ENCODE measurements at regions not wholly inside any gene's neighbourhood (a gene's known extent, or its start where the extent isn't known, plus 50 kb on each side); places are given as distances from the start of the nearest gene placed in this dataset.
"Not testable (repeated sequence)": the region's sequence is repeated elsewhere in the genome, so short reads cannot be mapped to it uniquely, and the experiment has no call there.

- no peak for DNase-seq (ENCODE audit: low read depth in 1 of 2, low spot score in 1 of 2)
These were observed 56.1 kb upstream of the TMEM132D start for GRCh38 chr12:129959889-129960288.

GRCh38 chr12:129961091-129961490, 57.3 kb upstream of the TMEM132D start:
- DNase-seq (ENCODE audit: low read depth in 1 of 2, low spot score in 1 of 2), result no peak

- DNase-seq (ENCODE audit: low read depth in 1 of 2, low spot score in 1 of 2), result no peak
These were observed 58.0 kb upstream of the TMEM132D start for GRCh38 chr12:129961856-129962255.

DNA sequence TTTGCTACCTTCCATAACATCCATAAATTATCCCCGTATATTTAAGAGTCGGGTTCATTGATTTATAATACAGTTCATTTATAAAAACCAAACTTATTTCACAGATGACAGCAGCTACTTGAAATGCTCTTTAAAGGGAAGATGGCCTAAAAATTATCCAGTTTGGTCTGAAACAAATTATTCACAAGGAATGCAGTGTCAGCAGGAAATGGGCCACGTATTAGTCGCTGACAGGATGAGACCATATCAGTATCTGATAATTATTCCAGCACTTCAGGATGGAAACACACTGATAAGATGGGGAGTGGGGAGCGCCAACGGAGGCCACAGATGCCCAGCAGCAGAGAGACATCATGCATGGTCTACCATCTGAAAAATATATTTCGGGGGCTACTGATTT, 60.5 kb upstream of the TMEM132D start:
- no peak for DNase-seq (ENCODE audit: low read depth in 1 of 2, low spot score in 1 of 2)

DNA sequence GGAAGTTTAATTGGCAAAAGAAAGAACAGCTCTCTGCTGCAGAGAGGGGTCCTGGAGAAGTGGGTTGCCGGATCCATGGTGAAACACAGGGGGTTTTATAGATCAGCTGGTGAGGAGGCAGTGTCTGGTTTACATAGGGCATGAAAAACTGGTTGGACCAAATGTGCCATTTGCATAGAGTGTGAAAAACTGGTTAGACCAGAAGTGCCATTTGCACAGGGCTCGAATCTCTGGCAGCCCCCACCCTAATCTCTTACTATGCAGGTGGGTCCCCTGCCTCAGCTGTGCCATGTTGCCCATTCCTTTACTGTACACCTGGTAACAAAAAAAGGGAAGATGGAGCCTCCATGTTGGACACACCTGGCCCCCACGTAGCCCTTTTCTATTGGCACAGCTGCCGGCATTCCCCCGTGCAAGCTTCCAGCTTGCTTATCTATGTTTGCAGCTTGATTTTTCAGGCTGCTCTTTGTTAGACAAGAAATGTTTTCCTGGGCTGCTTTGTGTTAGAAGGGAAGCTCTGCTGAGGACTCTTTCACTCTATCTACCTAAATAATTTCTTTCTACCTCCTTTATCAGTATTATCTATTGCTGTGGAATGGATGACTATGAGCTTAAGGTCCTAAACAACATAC, 61.1 kb upstream of the TMEM132D start:
- no peak for DNase-seq (ENCODE audit: low read depth in 1 of 2, low spot score in 1 of 2)

- no peak for DNase-seq (ENCODE audit: low read depth in 1 of 2, low spot score in 1 of 2)
These were observed 62.5 kb upstream of the TMEM132D start for GRCh38 chr12:129966146-129966995.

GRCh38 chr12:129971721-129972120, 67.9 kb upstream of the TMEM132D start:
- DNase-seq (ENCODE audit: low read depth in 1 of 2, low spot score in 1 of 2), result no peak

DNA sequence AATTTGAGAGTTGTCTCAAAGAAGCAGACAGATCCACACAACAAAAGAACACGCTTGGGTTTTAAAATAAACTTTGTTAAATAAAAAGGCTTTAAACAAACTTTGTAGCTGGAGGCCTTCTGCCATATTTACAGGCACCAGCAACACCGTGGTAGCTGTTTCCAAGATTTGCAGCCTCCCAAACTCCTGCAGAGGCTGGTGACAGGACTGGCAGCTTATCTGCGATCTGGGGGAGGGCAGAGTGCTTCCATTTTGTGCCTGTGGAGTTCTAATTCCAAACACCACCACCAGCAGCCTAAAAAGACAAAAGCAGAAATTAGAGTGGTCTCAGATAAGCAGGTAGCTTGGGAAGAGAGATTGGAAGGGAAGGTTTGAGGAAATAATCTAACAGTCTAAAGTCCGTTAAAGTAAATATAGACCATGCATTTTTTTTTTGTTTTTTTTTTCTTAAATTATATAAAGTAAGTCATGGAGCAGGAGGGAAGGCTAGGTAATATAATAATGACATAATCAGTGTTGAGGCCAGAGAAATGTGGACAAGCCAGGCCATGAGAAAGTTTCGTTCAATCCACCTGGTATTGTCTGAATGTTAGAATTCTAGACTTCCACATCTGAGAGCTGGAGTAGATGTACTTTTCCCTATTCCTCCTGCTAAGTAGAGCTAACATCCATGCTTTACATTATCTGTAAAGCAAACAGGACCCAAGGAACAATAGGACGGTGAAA, 69.6 kb upstream of the TMEM132D start:
- DNase-seq (ENCODE audit: low read depth in 1 of 2, low spot score in 1 of 2), result no peak

GRCh38 chr12:129984106-129984505, 80.3 kb upstream of the TMEM132D start:
- no peak for DNase-seq (ENCODE audit: low read depth in 1 of 2, low spot score in 1 of 2)

GRCh38 chr12:129987841-129988240, 84.0 kb upstream of the TMEM132D start:
- DNase-seq (ENCODE audit: low read depth in 1 of 2, low spot score in 1 of 2), result no peak

DNA sequence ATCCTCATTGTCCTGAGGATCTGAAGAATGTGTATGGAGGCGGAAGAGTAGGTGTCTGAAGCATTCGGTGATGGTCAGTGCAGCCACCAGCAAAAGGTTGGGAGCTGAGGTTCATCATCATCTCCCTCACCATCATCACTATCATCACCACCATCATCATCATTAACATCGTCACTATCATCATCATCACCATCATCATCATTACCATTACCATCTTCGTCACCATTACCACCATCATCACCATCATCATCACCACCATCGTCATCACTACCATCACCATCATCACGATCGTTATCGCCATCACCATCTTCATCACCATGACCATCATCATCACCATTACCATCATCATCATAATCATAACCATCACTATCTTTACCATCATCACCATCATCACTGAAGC, 90.8 kb upstream of the TMEM132D start:
- no peak for DNase-seq (ENCODE audit: low read depth in 1 of 2, low spot score in 1 of 2)

DNA sequence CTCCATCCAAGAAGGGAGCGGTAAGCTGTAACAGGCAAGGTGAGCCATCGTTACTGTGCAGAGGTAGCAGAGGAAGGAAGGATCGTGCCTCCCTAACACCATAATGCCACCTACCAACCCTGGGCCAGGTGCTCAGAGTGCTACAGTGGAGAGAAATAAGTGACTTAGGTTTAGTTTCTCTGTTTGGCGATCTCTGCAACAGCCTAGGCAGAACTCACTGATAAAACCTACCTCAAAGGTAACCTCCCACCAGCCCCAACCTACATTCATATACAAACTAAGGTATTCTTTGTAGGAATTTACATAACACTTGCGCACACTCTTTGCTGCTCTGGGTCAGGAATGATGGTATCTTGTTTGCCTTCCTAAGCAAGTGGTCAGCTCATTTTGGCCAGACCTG, 93.4 kb upstream of the TMEM132D start:
- DNase-seq (ENCODE audit: low read depth in 1 of 2, low spot score in 1 of 2), result no peak

GRCh38 chr12:130004310-130004877, 100.6 kb upstream of the TMEM132D start:
- not testable (repeated sequence) for DNase-seq (ENCODE audit: low read depth in 1 of 2, low spot score in 1 of 2)

DNA sequence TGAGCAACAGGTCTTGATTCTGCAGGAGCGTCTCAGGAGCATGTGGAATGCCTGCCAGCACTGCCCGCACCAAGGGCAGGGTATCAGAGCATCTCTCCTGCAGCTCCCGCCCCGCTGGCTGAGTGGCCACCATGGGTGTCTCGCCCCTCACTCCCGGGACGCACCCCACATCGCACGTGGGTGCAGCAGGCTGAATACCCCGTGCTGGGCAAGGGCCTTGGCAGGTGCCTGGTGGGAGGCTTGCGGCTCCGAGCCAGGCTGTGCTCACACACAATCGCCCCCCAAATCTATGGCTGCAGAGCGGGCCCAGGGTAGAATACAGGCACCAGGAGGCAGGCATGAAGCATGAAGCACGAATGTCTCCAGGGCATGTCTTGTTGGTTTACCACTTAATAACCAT, 103.9 kb upstream of the TMEM132D start:
- no peak for DNase-seq (ENCODE audit: low read depth in 1 of 2, low spot score in 1 of 2)

GRCh38 chr12:130008241-130008640, 104.4 kb upstream of the TMEM132D start:
- DNase-seq (ENCODE audit: low read depth in 1 of 2, low spot score in 1 of 2), result no peak

DNA sequence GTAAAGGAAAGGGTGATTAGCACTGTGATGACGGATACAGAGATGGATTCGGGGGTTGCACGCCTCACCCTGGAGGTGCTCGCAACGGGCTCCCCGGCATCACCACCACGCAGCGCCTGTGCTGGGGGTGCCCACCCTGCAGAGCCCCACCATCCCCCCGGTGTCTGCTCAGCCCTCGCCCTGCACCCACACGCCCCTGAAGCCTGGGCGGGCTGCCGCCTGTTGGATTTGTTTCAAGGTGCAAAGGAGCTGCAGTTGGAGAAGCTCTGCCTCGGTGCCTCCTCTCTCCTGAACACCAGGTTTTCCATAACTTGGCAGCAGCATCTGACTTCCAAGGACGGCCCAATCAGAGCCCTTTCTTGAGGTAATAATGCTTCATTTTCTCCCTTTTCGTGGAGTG, 106.1 kb upstream of the TMEM132D start:
- no peak for DNase-seq (ENCODE audit: low read depth in 1 of 2, low spot score in 1 of 2)

- no peak for DNase-seq (ENCODE audit: low read depth in 1 of 2, low spot score in 1 of 2)
These were observed 108.0 kb upstream of the TMEM132D start for GRCh38 chr12:130011611-130012385.

- DNase-seq (ENCODE audit: low read depth in 1 of 2, low spot score in 1 of 2), result peak in 1 of 2 donors; percentile 4
These were observed 110.1 kb upstream of the TMEM132D start for GRCh38 chr12:130013771-130014484.

DNA sequence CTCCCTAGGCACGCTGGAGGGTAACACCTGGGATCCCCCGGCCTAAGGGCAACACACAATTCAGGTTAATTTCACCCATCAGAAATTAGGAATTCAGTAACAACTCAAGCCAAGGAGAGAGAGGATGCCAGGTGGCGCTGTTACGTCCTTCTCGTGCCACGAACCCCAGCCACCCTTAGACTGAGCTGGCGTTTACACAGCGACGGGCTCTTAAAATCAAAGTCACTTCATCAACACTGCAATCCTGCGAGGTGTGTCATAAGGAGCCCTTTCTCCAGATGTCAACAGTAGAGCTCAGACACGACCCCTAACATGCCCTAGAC, 110.6 kb upstream of the TMEM132D start:
- DNase-seq (ENCODE audit: low read depth in 1 of 2, low spot score in 1 of 2), result no peak

DNA sequence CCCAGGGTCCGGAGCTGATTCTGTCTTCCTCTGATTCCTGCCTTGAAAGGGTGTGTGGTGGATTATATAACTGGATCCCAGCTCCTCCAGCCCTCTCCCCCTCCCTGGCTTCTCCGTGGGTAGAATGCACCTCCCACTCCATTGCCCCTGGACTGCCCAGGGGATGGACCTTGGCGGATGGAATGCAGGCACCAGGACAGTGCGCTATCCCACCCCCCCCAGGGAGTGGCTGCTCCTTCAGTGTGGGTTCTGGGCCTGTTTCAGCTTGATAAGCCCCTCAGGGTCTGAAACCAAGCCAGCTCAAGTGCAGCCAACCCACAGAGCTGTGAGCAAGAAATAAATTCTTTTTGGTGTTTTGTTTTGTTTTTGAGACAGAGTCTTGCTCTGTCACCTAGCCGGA, 112.4 kb upstream of the TMEM132D start:
- DNase-seq (ENCODE audit: low read depth in 1 of 2, low spot score in 1 of 2), result no peak

Data from activated CD4-positive, alpha-beta T cell treated with anti-CD3 and anti-CD28 coated beads, Interleukin-2, amount 50 U/mL, for 24 hours (primary cell).